Lower lobe of right lung (tissue), 2 donors: ENCODE measurements at regions not wholly inside any gene's neighbourhood (a gene's known extent, or its start where the extent isn't known, plus 50 kb on each side); places are given as distances from the start of the nearest gene placed in this dataset.
A peak's percentile ranks its signal among the peaks of the same experiment; 100 is the strongest.

Experiments used
- ATAC-seq, 2 donors: fragments of 200-7000 bp; cut with Tn5 transposase; one replicate each; pipeline ENCODE4 v1.9.1; 2020 to 2022; ENCODE audit warnings: mild to moderate bottlenecking in 2 of 2, moderate library complexity in 2 of 2
- DNase-seq: peaks from one replicate; pipeline ENCODE4 v3.0.0-alpha.2; 2020
- H3K27ac ChIP-seq: fragments of 200-600 bp; one replicate; pipeline ENCODE4 v1.8.0; 2022
- H3K27me3 ChIP-seq: fragments of 200-600 bp; one replicate; pipeline ENCODE4 v1.8.0; 2022; ENCODE audit warnings: low read depth
- H3K36me3 ChIP-seq: fragments of 200-600 bp; one replicate; pipeline ENCODE4 v1.8.0; 2022; ENCODE audit warnings: mild to moderate bottlenecking
- H3K4me1 ChIP-seq: fragments of 200-600 bp; one replicate; pipeline ENCODE4 v1.8.0; 2022
- H3K4me3 ChIP-seq: fragments of 200-600 bp; one replicate; pipeline ENCODE4 v1.8.0; 2022; ENCODE audit warnings: mild to moderate bottlenecking
- H3K9me3 ChIP-seq: fragments of 200-600 bp; one replicate; pipeline ENCODE4 v1.8.0; 2022
- CTCF ChIP-seq: fragments of 200-600 bp; IDR thresholded peaks from one replicate; pipeline ENCODE4 v1.8.0; 2022; ENCODE audit warnings: antibody characterized with exemption, mild to moderate bottlenecking
- intact Hi-C: fragments of 100-400 bp; cut with DNase I; formaldehyde crosslinking; loops from one replicate; pipeline ENCODE4 v1.11.0; 2022
- donor health status: DM: no; HTN: yes; CAD: no; lungs with severe emphysema.

DNA sequence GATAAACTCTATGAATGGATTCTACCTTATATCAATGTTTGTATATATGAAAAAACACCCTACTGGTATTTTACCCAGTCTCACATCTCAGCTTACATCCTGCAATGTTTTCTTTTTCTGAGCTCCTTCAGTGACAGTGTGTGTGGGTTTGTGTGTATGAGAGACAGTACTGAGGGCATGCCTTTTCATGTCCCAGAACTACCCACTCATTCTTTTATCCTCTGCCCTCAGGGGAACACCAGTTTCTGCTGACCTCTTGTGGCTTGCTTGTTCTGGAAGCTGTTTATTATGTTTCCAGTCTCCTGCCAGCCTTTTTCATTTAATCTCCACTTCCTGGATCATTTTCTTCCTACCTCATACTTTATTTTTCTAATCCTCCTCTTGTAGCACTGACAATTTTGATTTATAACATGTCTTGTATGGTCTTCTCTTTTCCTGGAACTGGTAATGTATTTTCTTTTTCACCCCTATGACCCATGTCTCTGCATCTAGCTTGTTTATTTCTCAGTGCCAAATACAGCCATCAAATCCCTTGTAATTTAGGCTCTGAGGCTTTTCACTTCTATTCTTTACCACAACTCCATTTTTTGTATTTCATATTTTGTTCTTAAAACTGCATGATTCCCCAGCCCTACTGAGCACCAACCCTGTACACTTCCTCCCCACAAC is 195.5 kb upstream of the NLGN4Y start:
- Histone ChIP-seq H3K9me3 (no peaks in the 10 kb centered on the region), H3K4me3 (no peak overlapping the region), H3K27ac (no peak overlapping the region), H3K27me3 (no peaks in the 10 kb centered on the region), H3K4me1 (no peaks in the 10 kb centered on the region), H3K36me3 (no peaks in the 10 kb centered on the region)
- intact Hi-C loops = no loop called here
- no peak for ATAC-seq
- TF ChIP-seq CTCF = no peak
- DNase-seq = no peak

DNA sequence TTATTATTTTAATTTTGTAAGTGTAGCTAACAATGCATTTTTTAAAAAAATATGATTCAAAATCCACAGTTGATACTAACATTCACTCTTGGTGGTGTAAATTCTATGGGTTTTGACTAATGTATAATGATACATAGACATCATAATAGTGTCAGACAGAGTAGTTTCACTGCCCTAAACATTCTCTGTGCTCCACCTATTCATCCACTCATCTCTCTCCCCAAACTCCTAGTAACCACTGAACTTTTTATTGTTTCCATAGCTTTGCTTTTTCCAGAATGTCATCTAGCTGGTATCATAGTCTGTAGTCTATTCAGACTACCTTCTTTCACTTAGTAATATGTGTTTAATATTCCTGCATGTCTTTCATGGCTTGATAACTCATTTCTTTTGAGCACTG is 194.0 kb upstream of the NLGN4Y start:
- Histone ChIP-seq H3K4me3 (no peak overlapping the region), H3K9me3 (no peaks in the 10 kb centered on the region), H3K4me1 (no peaks in the 10 kb centered on the region), H3K27ac (no peak overlapping the region), H3K36me3 (no peaks in the 10 kb centered on the region), H3K27me3 (no peaks in the 10 kb centered on the region)
- DNase-seq = no peak
- TF ChIP-seq CTCF = no peak
- ATAC-seq = no peak
- intact Hi-C loops = no loop called here

DNA sequence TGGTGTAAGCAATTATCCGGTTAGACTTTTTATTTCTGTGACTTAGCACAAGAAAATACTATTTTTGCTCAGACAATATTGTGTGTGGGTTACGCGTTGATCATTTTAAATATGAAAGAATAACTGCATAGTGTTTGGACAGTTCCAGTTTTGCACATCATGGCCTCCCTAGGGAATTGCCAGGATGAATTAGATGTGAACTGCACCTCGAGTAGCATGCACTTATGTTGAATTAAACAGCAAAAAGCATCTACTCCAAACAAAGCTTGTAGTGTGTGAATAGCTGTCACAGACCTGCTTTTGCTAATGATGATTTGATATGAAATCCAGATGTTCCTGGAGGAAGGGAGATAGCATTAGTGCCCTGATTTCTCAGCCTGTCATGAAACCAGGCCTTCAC is 184.8 kb upstream of the NLGN4Y start:
- Histone ChIP-seq H3K9me3 (no peaks in the 10 kb centered on the region), H3K4me1 (no peaks in the 10 kb centered on the region), H3K27me3 (no peaks in the 10 kb centered on the region), H3K36me3 (no peaks in the 10 kb centered on the region), H3K4me3 (no peak overlapping the region), H3K27ac (no peak overlapping the region)
- intact Hi-C loops = no loop called here
- no peak for TF ChIP-seq CTCF
- no peak for DNase-seq
- ATAC-seq = no peak

DNA sequence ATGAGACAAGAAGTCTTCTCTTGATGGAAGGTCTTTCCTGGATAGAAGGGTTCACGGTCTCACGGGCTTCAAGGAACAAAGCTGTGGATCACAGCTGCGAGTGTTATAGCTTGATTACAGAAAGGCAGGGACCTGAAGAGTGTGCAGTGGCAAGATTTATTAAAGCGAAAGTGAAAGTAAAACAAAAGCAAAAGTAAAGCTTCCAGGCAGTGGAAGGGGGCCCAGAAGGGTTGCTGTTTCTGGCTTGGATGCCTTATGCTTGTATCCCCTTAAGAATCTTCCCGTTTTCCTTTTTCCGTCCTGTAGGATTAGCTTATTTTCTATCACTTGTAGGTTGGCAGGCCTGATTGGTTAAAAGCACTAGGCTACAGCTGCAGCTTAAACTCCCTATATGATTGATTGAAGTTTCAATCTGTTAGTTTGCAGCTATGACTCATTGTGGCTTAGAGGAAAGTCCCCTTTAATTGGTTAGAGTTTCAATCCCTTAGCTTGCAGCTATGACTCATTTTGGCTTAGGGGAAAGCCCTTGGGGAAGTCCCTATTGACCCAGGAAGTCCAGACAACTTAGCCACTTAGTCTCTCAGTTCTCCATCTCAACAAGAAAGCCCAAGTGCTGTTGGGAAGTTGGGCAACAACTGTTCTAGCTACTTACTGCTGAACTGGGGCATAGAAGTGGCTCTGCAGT is 183.7 kb upstream of the NLGN4Y start:
- peak in 1 of 2 donors; percentile 82 for ATAC-seq
- Histone ChIP-seq H3K36me3 (no peaks in the 10 kb centered on the region), H3K4me3 (no peak overlapping the region), H3K27ac (no peak overlapping the region), H3K27me3 (no peaks in the 10 kb centered on the region), H3K9me3 (no peaks in the 10 kb centered on the region), H3K4me1 (no peaks in the 10 kb centered on the region)
- no peak for DNase-seq
- intact Hi-C loops = no loop called here
- no peak for TF ChIP-seq CTCF

- Histone ChIP-seq H3K4me1 (no peaks in the 10 kb centered on the region), H3K27ac (no peak overlapping the region), H3K4me3 (peak overlapping the region; percentile 11), H3K27me3 (no peaks in the 10 kb centered on the region), H3K9me3 (no peaks in the 10 kb centered on the region), H3K36me3 (no peaks in the 10 kb centered on the region)
- ATAC-seq (no peak), DNase-seq (no peak)
- intact Hi-C loops = no loop called here
- TF ChIP-seq CTCF = no peak
These were observed 179.5 kb upstream of the NLGN4Y start for GRCh38 chrY:14344648-14345333.
